ENCODE measurements at regions not wholly inside any gene's neighbourhood (a gene's known extent, or its start where the extent isn't known, plus 50 kb on each side); places are given as distances from the start of the nearest gene placed in this dataset.

GRCh38 chr16:51540259-51540658 is 389.2 kb upstream of the SALL1 start:
- Histone ChIP-seq H3K27ac (ENCODE audit: low read depth, low read length) (no peak overlapping the region), H3K4me2 (ENCODE audit: low read length) (no peak overlapping the region), H3K36me3 (ENCODE audit: control insufficient read depth in 1 of 2, insufficient read depth in 2 of 2, low read length in 2 of 2) (no peaks in the 10 kb centered on the region), H3K9me3 (ENCODE audit: control insufficient read depth in 1 of 2, insufficient read depth in 1 of 2, low read depth in 1 of 2, low read length in 2 of 2) (peaks cover 4 to 5% of the 10 kb centered on the region in 2 experiments; a peak in 2 of 4 replicates), H3K4me1 (ENCODE audit: control insufficient read depth in 1 of 2, insufficient read depth in 2 of 2, low read length in 2 of 2) (no peaks in the 10 kb centered on the region), H3K9me2 (ENCODE audit: insufficient read depth) (no peaks in the 10 kb centered on the region), H3K79me2 (ENCODE audit: insufficient read depth, low read length) (no peaks in the 10 kb centered on the region), H4K20me1 (ENCODE audit: insufficient read depth) (no peaks in the 10 kb centered on the region), H3K4me3 (replicated peaks in 1 of 2; ENCODE audit: low read depth in 1 of 2, low read length in 2 of 2) (no peak overlapping the region), H2AFZ (ENCODE audit: low read depth, low read length, poor library complexity, severe bottlenecking) (no peak overlapping the region), H3K9ac (ENCODE audit: low read length) (no peak overlapping the region), H3K27me3 (ENCODE audit: insufficient read depth, low read length) (no peaks in the 10 kb centered on the region)
- intact Hi-C loops (cut with micrococcal nuclease): no loop called here
- ATAC-seq: no peak
- CTCF ChIA-PET: no interaction called here
- no TSS peak for BruUV-seq (replicated peaks)
- POLR2A ChIA-PET: no interaction called here
- TF ChIP-seq ELF1 (IDR thresholded peaks at IDR 0.05; ENCODE audit: borderline replicate concordance, low read depth) (no peak), POLR2A (IDR thresholded peaks at IDR 0.05; ENCODE audit: borderline replicate concordance, extremely low read depth, insufficient read depth, insufficient read length) (no peak), ZNF274 (IDR thresholded peaks at IDR 0.05; ENCODE audit: low read depth, low read length) (no peak), REST (IDR thresholded peaks at IDR 0.05; ENCODE audit: low read depth) (no peak), EGR1 (IDR thresholded peaks at IDR 0.05; ENCODE audit: low read depth) (no peak), CTCF (IDR thresholded peaks at IDR 0.05 in 2 of 3, conservative IDR thresholded peaks at IDR 0.05 in 1 of 3; ENCODE audit: borderline replicate concordance in 1 of 3, insufficient read depth in 1 of 3, low read depth in 2 of 3, low read length in 2 of 3) (no peak), EZH2 (IDR thresholded peaks at IDR 0.05) (no peak), FOSL1 (IDR thresholded peaks at IDR 0.05; ENCODE audit: low read depth) (no peak), RAD21 (IDR thresholded peaks at IDR 0.05; ENCODE audit: low read depth) (no peak), ZFX (IDR thresholded peaks at IDR 0.05) (no peak), CEBPB (IDR thresholded peaks at IDR 0.05; ENCODE audit: low read depth) (no peak), SP1 (IDR thresholded peaks at IDR 0.05; ENCODE audit: low read depth) (no peak), POLR2AphosphoS5 (IDR thresholded peaks at IDR 0.05; ENCODE audit: low read depth, low read length) (no peak), SRF (IDR thresholded peaks at IDR 0.05; ENCODE audit: low read depth) (no peak), JUND (IDR thresholded peaks at IDR 0.05) (no peak), MAX (IDR thresholded peaks at IDR 0.05) (no peak), CBX3 (IDR thresholded peaks at IDR 0.05; ENCODE audit: low read depth) (no peak), SIN3A (IDR thresholded peaks at IDR 0.05; ENCODE audit: low read depth) (no peak), YY1 (IDR thresholded peaks at IDR 0.05; ENCODE audit: extremely low read depth, insufficient replicate concordance, low read depth, low read length) (no peak)
- TF ChIP-seq, protein P1, sequence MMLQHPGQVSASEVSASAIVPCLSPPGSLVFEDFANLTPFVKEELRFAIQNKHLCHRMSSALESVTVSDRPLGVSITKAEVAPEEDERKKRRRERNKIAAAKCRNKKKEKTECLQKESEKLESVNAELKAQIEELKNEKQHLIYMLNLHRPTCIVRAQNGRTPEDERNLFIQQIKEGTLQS (IDR thresholded peaks at IDR 0.05): no peak
- DNase-seq (ENCODE audit: low read depth, low spot score): no peak
- RAD21 ChIA-PET (ENCODE audit: low non-redundant PET in 1 of 2, low total read pairs in 2 of 2, uncharacterized antibody in 2 of 2, unreplicated experiment in 2 of 2): no interaction called here
